ENCODE measurements at regions not wholly inside any gene's neighbourhood (a gene's known extent, or its start where the extent isn't known, plus 50 kb on each side); places are given as distances from the start of the nearest gene placed in this dataset.

- POLR2A ChIA-PET (ENCODE audit: low non-redundant PET): no interaction called here
- CTCF ChIA-PET: interaction anchor here (0.7 kb wide), 1 partner anchor 535 kb away, joined by 3 read pairs; no protein-coding TSS in a partner anchor
- no peak overlapping the region for H3K27ac ChIP-seq
- peak; percentile 34 for DNase-seq (ENCODE audit: low spot score)
- no peak for TF ChIP-seq CTCF (conservative IDR thresholded peaks at IDR 0.05; ENCODE audit: low read depth)
Measured at GRCh38 chr22:27045103-27045947, 387.9 kb downstream of the MIAT start.

- no peak for TF ChIP-seq CTCF (conservative IDR thresholded peaks at IDR 0.05; ENCODE audit: low read depth)
- ChIA-PET CTCF (interaction anchor here (0.7 kb wide), 1 partner anchor 535 kb away, joined by 3 read pairs; no protein-coding TSS in a partner anchor), POLR2A (ENCODE audit: low non-redundant PET) (no interaction called here)
- no peak overlapping the region for H3K27ac ChIP-seq
- no peak for DNase-seq (ENCODE audit: low spot score)
Measured at GRCh38 chr22:27046086-27046485, 388.7 kb downstream of the MIAT start.

- ChIA-PET CTCF (no interaction called here), POLR2A (ENCODE audit: low non-redundant PET) (no interaction called here)
- TF ChIP-seq CTCF (conservative IDR thresholded peaks at IDR 0.05; ENCODE audit: low read depth): no peak
- DNase-seq (ENCODE audit: low spot score): no peak
- H3K27ac ChIP-seq: no peak overlapping the region
Measured at GRCh38 chr22:27046603-27047002, 389.2 kb downstream of the MIAT start.

GRCh38 chr22:27050771-27051170 is 393.4 kb downstream of the MIAT start:
- ChIA-PET CTCF (no interaction called here), POLR2A (ENCODE audit: low non-redundant PET) (no interaction called here)
- no peak for TF ChIP-seq CTCF (conservative IDR thresholded peaks at IDR 0.05; ENCODE audit: low read depth)
- DNase-seq (ENCODE audit: low spot score): no peak
- no peak overlapping the region for H3K27ac ChIP-seq

- no peak for TF ChIP-seq CTCF (conservative IDR thresholded peaks at IDR 0.05; ENCODE audit: low read depth)
- no peak overlapping the region for H3K27ac ChIP-seq
- ChIA-PET CTCF (no interaction called here), POLR2A (ENCODE audit: low non-redundant PET) (no interaction called here)
- DNase-seq (ENCODE audit: low spot score): no peak
Measured at GRCh38 chr22:27051407-27051806, 394.0 kb downstream of the MIAT start.

- CTCF ChIA-PET: no interaction called here
- DNase-seq (ENCODE audit: low spot score): no peak
- no peak for TF ChIP-seq CTCF (conservative IDR thresholded peaks at IDR 0.05; ENCODE audit: low read depth)
- no peak overlapping the region for H3K27ac ChIP-seq
- POLR2A ChIA-PET (ENCODE audit: low non-redundant PET): no interaction called here
Measured at GRCh38 chr22:27057717-27058116, 400.3 kb downstream of the MIAT start.
